ENCODE measurements at regions not wholly inside any gene's neighbourhood (a gene's known extent, or its start where the extent isn't known, plus 50 kb on each side); places are given as distances from the start of the nearest gene placed in this dataset.
"Not testable (repeated sequence)": the region's sequence is repeated elsewhere in the genome, so short reads cannot be mapped to it uniquely, and the experiment has no call there.

DNA sequence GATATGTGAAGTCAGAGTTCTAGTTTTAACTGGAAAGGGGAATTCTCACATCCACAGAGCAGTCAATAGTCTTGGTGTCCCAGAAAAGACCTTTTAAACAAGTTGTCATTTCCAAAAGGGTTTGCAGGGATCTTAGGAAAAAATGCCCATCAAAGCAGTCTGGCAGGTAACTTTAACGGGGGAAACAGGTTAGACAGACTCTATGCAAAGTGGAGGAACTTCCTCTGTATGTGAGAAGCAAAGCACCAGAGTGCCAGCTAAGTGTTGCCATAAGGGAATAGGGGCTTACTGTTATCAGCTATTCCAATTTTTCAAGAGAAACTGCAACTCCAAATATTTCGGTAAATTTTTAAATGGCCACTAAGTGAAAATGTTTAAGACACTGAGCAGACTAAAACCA lies 307.9 kb upstream of the MDFIC2 start:
- no peak overlapping the region for H3K27ac Mint-ChIP-seq
- no peaks in the 10 kb centered on the region for H3K9me3 Mint-ChIP-seq (ENCODE audit: low read depth)
- H3K4me3 Mint-ChIP-seq = no peak overlapping the region
- peaks cover 33% of the 10 kb centered on the region for H3K27me3 Mint-ChIP-seq
- ATAC-seq (no peak), DNase-seq (no peak)
- intact Hi-C loops (cut with DNase I, micrococcal nuclease) = no loop called here
- CTCF ChIA-PET = interaction anchor here (0.6 kb wide), 1 partner anchor 797 kb away, joined by 3 read pairs; no protein-coding TSS in a partner anchor
- peaks cover 4% of the 10 kb centered on the region for H3K4me1 Mint-ChIP-seq
- POLR2A ChIA-PET = interaction anchor here (0.5 kb wide), 1 partner anchor 14 kb away, joined by 4 read pairs; no protein-coding TSS in a partner anchor
- no peaks in the 10 kb centered on the region for H3K36me3 Mint-ChIP-seq (ENCODE audit: low read depth)

- CTCF ChIA-PET = no interaction called here
Observed at GRCh38 chr3:70618151-70618550, 305.7 kb upstream of the MDFIC2 start.

DNA sequence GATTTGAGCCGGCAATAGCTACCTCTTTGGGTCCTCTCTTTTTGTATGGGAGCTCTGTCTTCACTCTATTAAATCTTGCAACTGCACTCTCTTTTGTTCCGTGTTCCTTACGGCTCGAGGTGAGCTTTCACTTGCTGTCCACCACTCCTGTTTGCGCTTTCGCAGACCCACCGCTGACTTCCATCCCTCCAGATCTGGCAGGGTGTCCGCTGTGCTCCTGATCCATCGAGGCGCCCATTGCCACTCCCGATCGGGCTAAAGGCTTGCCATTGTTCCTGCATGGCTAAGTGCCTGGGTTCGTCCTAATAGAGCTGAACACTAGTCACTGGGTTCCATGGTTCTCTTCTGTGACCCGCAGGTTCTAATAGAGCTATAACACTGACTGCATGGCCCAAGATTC lies 304.9 kb upstream of the MDFIC2 start:
- CTCF ChIA-PET = interaction anchor here (1.0 to 1.1 kb wide), 2 partner anchors 9 to 116 kb away, joined by 3 read pairs; no protein-coding TSS in a partner anchor
- H3K36me3 Mint-ChIP-seq (ENCODE audit: low read depth); ATAC-seq; H3K27ac Mint-ChIP-seq; H3K9me3 Mint-ChIP-seq (ENCODE audit: low read depth); intact Hi-C loops (cut with DNase I, micrococcal nuclease); DNase-seq; H3K4me3 Mint-ChIP-seq; POLR2A ChIA-PET; H3K4me1 Mint-ChIP-seq: not testable (repeated sequence)
- peaks cover 22% of the 10 kb centered on the region for H3K27me3 Mint-ChIP-seq

More at GRCh38 chr3:70618151-70618550, 305.7 kb upstream of the MDFIC2 start:
- Mint-ChIP-seq H3K27ac (no peak overlapping the region), H3K27me3 (peaks cover 19% of the 10 kb centered on the region), H3K4me3 (no peak overlapping the region), H3K36me3 (ENCODE audit: low read depth) (no peaks in the 10 kb centered on the region), H3K9me3 (ENCODE audit: low read depth) (no peaks in the 10 kb centered on the region), H3K4me1 (peaks cover 4% of the 10 kb centered on the region)
- intact Hi-C loops (cut with DNase I, micrococcal nuclease) = no loop called here
- ATAC-seq = no peak
- POLR2A ChIA-PET = no interaction called here
- DNase-seq = no peak

GRCh38 chr3:70615286-70615685 lies 302.8 kb upstream of the MDFIC2 start:
- no peak for ATAC-seq
- peaks cover 15% of the 10 kb centered on the region for H3K27me3 Mint-ChIP-seq
- no peak overlapping the region for H3K27ac Mint-ChIP-seq
- H3K4me3 Mint-ChIP-seq = no peak overlapping the region
- ChIA-PET POLR2A (no interaction called here), CTCF (no interaction called here)
- H3K9me3 Mint-ChIP-seq (ENCODE audit: low read depth) = no peaks in the 10 kb centered on the region
- DNase-seq = no peak
- intact Hi-C loops (cut with DNase I, micrococcal nuclease) = no loop called here
- H3K36me3 Mint-ChIP-seq (ENCODE audit: low read depth) = no peaks in the 10 kb centered on the region
- H3K4me1 Mint-ChIP-seq = no peaks in the 10 kb centered on the region

DNA sequence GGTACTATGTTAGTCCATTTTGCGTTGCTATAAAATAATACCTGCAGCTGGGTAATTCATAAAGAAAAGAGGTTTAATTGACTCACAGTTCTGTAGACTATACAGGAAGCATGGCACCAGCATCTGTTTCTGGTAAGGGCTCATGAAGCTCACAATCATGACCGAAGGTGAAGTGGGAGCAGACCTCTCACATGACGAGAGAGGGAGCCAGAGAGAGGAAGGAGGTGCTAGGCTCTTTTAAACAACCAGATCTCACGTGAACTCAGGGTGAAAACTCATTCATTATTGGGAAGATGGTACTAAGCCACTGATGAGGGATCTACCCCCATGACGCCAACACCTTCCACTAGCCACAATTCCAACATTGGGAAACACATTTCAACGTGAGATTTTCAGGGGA lies 301.7 kb upstream of the MDFIC2 start:
- DNase-seq (no peak), ATAC-seq (no peak)
- Mint-ChIP-seq H3K4me3 (no peak overlapping the region), H3K4me1 (no peaks in the 10 kb centered on the region), H3K9me3 (ENCODE audit: low read depth) (no peaks in the 10 kb centered on the region), H3K27me3 (peaks cover 9% of the 10 kb centered on the region), H3K36me3 (ENCODE audit: low read depth) (no peaks in the 10 kb centered on the region), H3K27ac (no peak overlapping the region)
- intact Hi-C loops (cut with DNase I, micrococcal nuclease) = no loop called here
- POLR2A ChIA-PET = no interaction called here
- CTCF ChIA-PET = no interaction called here

DNA sequence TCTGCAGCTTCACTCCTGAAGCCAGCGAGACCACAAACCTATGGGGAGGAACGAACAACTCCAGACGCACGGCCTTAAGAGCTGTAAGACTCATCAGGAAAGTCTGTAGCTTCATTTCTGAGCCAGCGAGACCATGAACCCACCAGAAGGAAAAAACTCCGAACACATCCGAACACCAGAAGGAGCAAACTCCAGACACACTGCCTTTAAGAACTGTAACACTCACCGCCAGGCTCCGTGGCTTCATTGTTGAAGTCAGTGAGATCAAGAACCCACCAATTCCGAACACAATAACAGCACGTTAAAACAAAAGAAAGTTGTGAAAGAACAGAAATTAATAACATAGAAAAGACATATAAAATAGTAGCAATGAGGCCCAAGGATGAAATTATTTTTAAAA lies 300.5 kb upstream of the MDFIC2 start:
- DNase-seq = no peak
- no peak for ATAC-seq
- no peak overlapping the region for H3K27ac Mint-ChIP-seq
- H3K27me3 Mint-ChIP-seq = peaks cover 5% of the 10 kb centered on the region
- H3K9me3 Mint-ChIP-seq (ENCODE audit: low read depth) = no peaks in the 10 kb centered on the region
- no peaks in the 10 kb centered on the region for H3K4me1 Mint-ChIP-seq
- intact Hi-C loops (cut with DNase I, micrococcal nuclease) = no loop called here
- ChIA-PET POLR2A (no interaction called here), CTCF (no interaction called here)
- H3K4me3 Mint-ChIP-seq = no peak overlapping the region
- H3K36me3 Mint-ChIP-seq (ENCODE audit: low read depth) = no peaks in the 10 kb centered on the region

DNA sequence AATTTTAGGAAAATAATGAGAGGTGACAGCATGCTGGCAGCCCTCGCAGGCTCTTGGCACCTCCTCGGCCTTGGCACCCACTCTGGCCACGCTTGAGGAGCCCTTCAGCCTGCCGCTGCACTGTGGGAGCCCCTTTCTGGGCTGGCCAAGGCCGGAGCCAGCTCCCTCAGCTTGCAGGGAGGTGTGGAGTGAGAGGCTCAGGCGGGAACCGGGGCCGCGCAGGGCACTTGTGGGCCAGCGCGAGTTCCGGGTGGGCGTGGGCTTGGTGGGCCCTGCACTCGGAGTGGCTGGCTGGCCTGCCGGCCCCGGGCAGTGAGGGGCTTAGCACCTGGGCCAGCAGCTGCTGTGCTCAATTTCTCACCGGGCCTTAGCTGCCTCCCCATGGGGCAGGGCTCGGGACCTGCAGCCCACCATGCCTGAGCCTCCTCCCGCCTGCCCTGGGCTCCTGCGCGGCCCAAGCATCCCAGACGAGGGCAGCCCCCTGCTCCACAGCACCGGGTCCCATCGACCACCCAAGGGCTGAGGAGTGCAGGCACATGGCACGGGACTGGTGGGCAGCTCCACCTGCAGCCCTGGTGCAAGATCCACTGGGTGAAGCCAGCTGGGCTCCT lies 299.3 kb upstream of the MDFIC2 start:
- ATAC-seq; H3K4me1 Mint-ChIP-seq; POLR2A ChIA-PET; H3K27ac Mint-ChIP-seq; intact Hi-C loops (cut with DNase I, micrococcal nuclease); H3K4me3 Mint-ChIP-seq; H3K36me3 Mint-ChIP-seq (ENCODE audit: low read depth); DNase-seq; H3K9me3 Mint-ChIP-seq (ENCODE audit: low read depth); H3K27me3 Mint-ChIP-seq: not testable (repeated sequence)
- CTCF ChIA-PET = interaction anchor here (1.2 kb wide), 1 partner anchor 61 kb away, joined by 5 read pairs; no protein-coding TSS in a partner anchor

DNA sequence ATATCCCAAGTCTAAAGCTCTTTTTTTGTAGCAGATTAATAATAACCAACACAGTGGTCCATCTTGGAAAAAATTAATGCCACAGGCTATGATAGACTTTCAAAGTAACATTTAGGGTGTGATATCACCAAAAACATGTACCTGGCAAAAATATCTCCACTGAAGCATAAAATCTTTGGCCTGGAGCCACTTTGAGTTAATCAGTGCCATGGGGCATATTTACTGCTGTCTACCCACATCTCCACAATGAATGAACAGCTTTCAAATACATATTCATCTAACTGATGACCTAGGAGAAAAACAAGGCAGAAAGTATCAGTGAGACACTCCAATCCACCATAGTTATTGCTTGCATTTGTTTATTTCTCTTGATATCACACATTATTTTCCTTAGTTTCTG lies 296.0 kb upstream of the MDFIC2 start:
- ChIA-PET POLR2A (no interaction called here), CTCF (interaction anchor here (0.8 kb wide), 1 partner anchor 9 kb away, joined by 3 read pairs; no protein-coding TSS in a partner anchor)
- no peak for DNase-seq
- Mint-ChIP-seq H3K36me3 (ENCODE audit: low read depth) (no peaks in the 10 kb centered on the region), H3K4me1 (peaks cover 1% of the 10 kb centered on the region), H3K9me3 (ENCODE audit: low read depth) (no peaks in the 10 kb centered on the region), H3K4me3 (no peak overlapping the region), H3K27me3 (peaks cover 8% of the 10 kb centered on the region), H3K27ac (no peak overlapping the region)
- ATAC-seq = no peak
- intact Hi-C loops (cut with DNase I, micrococcal nuclease) = no loop called here

- Mint-ChIP-seq H3K27me3 (peaks cover 5% of the 10 kb centered on the region), H3K4me3 (no peak overlapping the region), H3K27ac (no peak overlapping the region), H3K9me3 (ENCODE audit: low read depth) (no peaks in the 10 kb centered on the region), H3K36me3 (ENCODE audit: low read depth) (no peaks in the 10 kb centered on the region), H3K4me1 (peaks cover 8% of the 10 kb centered on the region)
- ChIA-PET POLR2A (no interaction called here), CTCF (no interaction called here)
- intact Hi-C loops (cut with DNase I, micrococcal nuclease) = no loop called here
- no peak for ATAC-seq
- no peak for DNase-seq
Observed at GRCh38 chr3:70607469-70607868, 295.0 kb upstream of the MDFIC2 start.

- ATAC-seq (no peak), DNase-seq (no peak)
- H3K4me1 Mint-ChIP-seq = peaks cover 8% of the 10 kb centered on the region
- H3K4me3 Mint-ChIP-seq = no peak overlapping the region
- intact Hi-C loops (cut with DNase I, micrococcal nuclease) = no loop called here
- H3K27me3 Mint-ChIP-seq = peaks cover 11% of the 10 kb centered on the region
- POLR2A ChIA-PET = no interaction called here
- no peak overlapping the region for H3K27ac Mint-ChIP-seq
- no peaks in the 10 kb centered on the region for H3K36me3 Mint-ChIP-seq (ENCODE audit: low read depth)
- H3K9me3 Mint-ChIP-seq (ENCODE audit: low read depth) = no peaks in the 10 kb centered on the region
- CTCF ChIA-PET = no interaction called here
Observed at GRCh38 chr3:70606018-70606417, 293.6 kb upstream of the MDFIC2 start.

DNA sequence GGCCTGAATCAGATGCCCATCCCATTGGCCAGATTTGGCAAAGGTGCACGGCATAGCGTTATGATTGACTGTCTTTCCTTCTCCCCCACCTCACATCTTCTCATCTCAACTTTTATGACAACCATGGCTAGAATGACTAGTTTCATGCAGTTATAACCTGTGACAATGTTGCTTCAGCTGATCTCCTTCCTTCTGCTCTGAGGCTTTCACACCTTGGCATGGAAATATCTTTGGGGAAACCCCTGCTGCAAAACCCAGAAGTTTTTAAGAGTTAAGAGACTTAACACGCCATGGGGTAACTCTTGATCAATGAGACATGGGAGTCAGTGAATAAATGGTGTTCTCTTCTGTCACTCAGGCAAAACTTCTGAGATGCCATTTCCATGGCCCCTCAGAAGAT lies 290.7 kb upstream of the MDFIC2 start:
- ChIA-PET CTCF (interaction anchor here (1.5 kb wide), 1 partner anchor 54 kb away, joined by 3 read pairs; no protein-coding TSS in a partner anchor), POLR2A (no interaction called here)
- Mint-ChIP-seq H3K27ac (no peak overlapping the region), H3K9me3 (ENCODE audit: low read depth) (no peaks in the 10 kb centered on the region), H3K27me3 (peaks cover 19% of the 10 kb centered on the region), H3K4me3 (no peak overlapping the region), H3K4me1 (peaks cover 8% of the 10 kb centered on the region), H3K36me3 (ENCODE audit: low read depth) (no peaks in the 10 kb centered on the region)
- DNase-seq (peak; percentile 46), ATAC-seq (peak; percentile 96)
- intact Hi-C loops (cut with DNase I, micrococcal nuclease) = loop anchor here in 1 of 2 experiments (5.0 kb wide), 1 partner anchor 169 kb away; no protein-coding TSS in a partner anchor

- no peaks in the 10 kb centered on the region for H3K9me3 Mint-ChIP-seq (ENCODE audit: low read depth)
- CTCF ChIA-PET = no interaction called here
- no peak overlapping the region for H3K4me3 Mint-ChIP-seq
- no peak overlapping the region for H3K27ac Mint-ChIP-seq
- H3K4me1 Mint-ChIP-seq = no peaks in the 10 kb centered on the region
- POLR2A ChIA-PET = no interaction called here
- H3K36me3 Mint-ChIP-seq (ENCODE audit: low read depth) = no peaks in the 10 kb centered on the region
- ATAC-seq (no peak), DNase-seq (no peak)
- peaks cover 23% of the 10 kb centered on the region for H3K27me3 Mint-ChIP-seq
- intact Hi-C loops (cut with DNase I, micrococcal nuclease) = no loop called here
Observed at GRCh38 chr3:70597312-70597711, 284.9 kb upstream of the MDFIC2 start.
